PC-3 (cell line): ENCODE measurements at regions not wholly inside any gene's neighbourhood (a gene's known extent, or its start where the extent isn't known, plus 50 kb on each side); places are given as distances from the start of the nearest gene placed in this dataset.

Source experiments
- CTCF ChIP-seq: fragments of 300-600 bp; sonication (generic); conservative IDR thresholded peaks from 2 replicates; pipeline ENCODE4 v1.5.1; 2017; ENCODE audit warnings: antibody characterized with exemption, low read depth, mild to moderate bottlenecking, low read length
- EZH2phosphoT487 ChIP-seq: fragments of 300-600 bp; sonication (generic); IDR thresholded peaks from 2 replicates; pipeline ENCODE4 v1.6.1; 2018; ENCODE audit warnings: mild to moderate bottlenecking, antibody characterized with exemption, low read length, borderline replicate concordance

- no peak for TF ChIP-seq CTCF
- TF ChIP-seq EZH2phosphoT487: no peak
Observed at GRCh38 chr12:111112311-111113098, 192.1 kb upstream of the MYL2 start.
